GM19043 (cell line): ENCODE measurements at regions not wholly inside any gene's neighbourhood (a gene's known extent, or its start where the extent isn't known, plus 50 kb on each side); places are given as distances from the start of the nearest gene placed in this dataset.
"Not testable (repeated sequence)": the region's sequence is repeated elsewhere in the genome, so short reads cannot be mapped to it uniquely, and the experiment has no call there.

Experiments
- ATAC-seq: cut with Tn5 transposase; IDR thresholded peaks from one replicate; pipeline ENCODE4 v1.9.1; 2021; ENCODE audit warnings: low read depth; ENCODE audit not compliant: unreplicated experiment

GRCh38 chr1:233722212-233722979 is 108.5 kb downstream of the KCNK1 start:
- ATAC-seq: no peak

DNA sequence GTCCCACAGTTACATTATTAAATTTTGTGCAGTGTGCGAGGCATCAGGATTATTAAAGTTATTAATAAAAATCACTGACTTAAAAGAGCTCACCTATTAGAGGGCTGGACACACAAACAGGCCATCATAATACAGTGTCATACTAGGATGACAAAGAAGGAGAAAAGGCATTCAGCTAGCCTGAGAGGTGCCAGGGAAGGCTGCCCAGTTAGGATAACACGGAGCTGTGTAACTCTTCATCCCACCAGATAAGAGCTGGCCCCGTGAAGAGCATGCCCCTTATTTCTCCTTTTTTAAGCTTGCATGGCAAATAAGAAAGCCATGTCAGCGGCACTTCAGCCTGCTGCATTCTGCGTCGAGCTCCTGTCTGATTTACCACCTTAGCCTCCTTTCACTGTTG is 109.5 kb downstream of the KCNK1 start:
- no peak for ATAC-seq

DNA sequence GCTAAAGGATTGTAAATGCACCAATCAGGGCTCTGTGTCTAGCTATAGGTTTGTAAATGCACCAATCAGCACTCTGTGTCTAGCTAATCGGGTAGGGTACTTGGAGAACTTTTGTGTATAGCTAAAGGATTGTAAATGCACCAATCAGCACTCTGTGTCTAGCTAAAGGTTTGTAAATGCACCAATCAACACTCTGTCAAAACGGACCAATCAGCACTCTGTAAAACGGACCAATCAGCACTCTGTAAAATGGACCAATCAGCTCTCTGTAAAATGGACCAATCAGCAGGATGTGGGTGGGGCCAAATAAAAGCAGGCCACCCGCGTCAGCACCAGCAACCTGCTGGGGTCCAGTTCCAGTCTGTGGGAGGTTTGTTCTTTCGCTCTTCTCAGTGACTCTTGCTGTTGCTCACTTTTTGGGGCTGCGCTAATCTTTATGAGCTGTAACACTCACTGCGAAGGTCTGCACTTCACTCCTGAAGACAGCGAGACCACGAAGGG is 110.3 kb downstream of the KCNK1 start:
- not testable (repeated sequence) for ATAC-seq

- no peak for ATAC-seq
These were observed 111.5 kb downstream of the KCNK1 start for GRCh38 chr1:233725423-233725822.

- no peak for ATAC-seq
These were observed 114.8 kb downstream of the KCNK1 start for GRCh38 chr1:233728721-233729120.

DNA sequence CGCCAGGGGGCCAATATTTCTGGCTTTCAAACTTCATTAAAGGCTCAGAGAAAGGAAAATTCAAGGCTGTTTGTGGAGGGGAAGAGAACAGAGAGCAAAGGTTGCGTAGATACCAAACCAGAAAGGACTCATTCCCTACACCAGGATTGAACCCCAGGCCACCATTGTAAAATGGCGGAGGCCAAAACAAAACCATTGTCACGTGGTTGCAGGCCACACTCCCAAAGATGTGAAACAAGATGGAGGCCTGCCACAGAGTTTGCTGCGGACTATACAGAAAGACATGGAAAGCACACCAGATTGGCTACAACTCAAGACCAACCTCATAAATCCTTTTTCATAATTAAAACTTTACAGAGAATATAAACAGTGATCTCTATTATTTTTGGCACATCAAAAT is 116.5 kb downstream of the KCNK1 start:
- no peak for ATAC-seq

GRCh38 chr1:233730809-233731208 is 116.9 kb downstream of the KCNK1 start:
- ATAC-seq: no peak

- ATAC-seq: no peak
These were observed 118.3 kb downstream of the KCNK1 start for GRCh38 chr1:233732206-233732605.

GRCh38 chr1:233734456-233734855 is 120.5 kb downstream of the KCNK1 start:
- no peak for ATAC-seq

DNA sequence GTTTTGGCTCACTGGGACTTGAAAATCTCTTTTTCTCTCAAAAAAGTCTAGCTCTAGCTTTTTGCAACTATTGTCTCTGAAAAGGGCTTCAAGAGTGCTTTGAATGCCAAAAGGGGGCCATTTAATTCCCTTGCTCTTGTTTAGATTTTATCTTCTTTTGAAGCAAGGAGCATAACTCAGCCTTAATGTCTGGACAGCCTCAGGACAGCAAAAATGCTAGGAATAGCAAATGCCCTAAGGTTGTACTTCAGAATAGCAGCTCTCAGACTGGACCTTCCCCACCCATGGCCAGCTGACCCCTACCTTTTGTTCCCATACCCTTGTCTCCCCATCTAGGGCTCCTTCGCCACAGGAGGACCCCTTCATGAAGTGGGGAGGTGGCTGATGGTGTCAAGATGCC is 121.4 kb downstream of the KCNK1 start:
- ATAC-seq: no peak

GRCh38 chr1:233735847-233736246 is 121.9 kb downstream of the KCNK1 start:
- ATAC-seq: no peak

DNA sequence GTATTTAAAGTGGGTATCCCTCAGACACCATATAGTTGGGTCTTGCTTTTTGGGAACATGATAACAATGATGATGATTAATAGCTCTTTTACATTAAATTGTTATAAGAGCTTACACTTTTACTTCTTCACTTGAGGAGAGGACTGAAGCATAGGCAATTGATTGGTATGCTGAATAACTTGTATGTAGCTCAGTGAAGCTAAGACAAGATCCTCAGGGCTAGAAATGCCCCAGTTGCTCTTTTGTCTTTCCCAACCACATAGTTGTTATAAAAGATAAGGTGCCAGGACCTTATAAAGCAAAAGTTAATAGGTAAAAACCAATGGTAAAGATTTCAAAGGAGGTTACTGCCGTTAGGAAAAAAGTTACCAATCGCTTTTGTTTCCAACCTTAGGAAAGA is 123.4 kb downstream of the KCNK1 start:
- ATAC-seq: no peak

- no peak for ATAC-seq
These were observed 124.5 kb downstream of the KCNK1 start for GRCh38 chr1:233738396-233738795.

DNA sequence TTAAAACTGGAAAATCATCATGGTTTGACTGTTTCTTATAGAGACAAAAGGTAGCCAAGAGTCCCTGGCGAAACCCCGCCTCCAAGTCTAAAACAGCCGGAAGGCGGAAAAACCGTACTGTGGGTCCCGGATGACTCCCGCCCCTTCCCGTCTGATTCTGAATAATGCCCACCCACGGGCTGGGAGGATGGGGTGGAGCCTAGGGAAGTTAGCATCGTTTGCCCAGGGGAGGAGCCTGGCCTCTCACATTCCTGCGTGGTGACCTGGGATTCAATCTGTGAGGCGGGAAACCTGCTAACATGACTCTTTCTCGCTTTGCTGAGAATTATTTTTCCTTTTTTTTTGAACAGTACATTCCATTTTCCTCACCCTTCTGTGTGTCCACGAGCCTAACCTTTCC is 124.9 kb downstream of the KCNK1 start:
- ATAC-seq: no peak

DNA sequence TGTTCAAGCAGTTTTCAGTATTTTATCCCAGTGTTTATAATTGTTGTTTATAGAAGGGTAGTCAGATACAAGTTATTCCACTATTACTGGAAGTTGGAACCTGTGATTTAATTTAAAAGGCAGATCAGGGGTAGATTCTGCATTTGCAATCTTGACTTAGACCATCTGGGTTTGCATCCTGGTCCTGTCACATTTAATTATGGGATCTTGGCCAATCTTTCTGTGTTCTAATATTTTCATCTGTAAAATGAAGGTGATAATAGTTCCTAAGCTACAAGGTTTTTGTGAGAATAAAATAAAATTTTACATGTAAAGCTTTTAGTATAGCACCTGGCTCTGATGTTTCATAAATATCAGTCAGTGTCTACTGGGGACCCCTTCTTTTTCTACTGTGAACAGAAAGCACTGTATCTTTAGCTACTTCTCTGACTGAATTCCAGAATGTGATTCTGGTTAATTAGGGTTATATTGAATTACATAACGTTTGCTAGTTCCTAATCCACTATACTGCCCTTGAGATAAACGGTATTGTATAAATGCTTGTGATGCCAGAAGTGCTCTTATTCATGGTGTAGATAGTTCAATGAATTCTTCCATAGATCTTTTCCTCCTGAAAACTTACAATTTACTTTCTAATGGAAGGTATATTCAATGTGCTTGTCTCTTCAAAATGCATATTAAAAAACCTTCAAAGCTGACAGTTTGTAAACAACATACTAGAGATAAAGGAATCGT is 131.0 kb downstream of the KCNK1 start:
- no peak for ATAC-seq

GRCh38 chr1:233750139-233750538 is 136.2 kb downstream of the KCNK1 start:
- ATAC-seq: no peak

- ATAC-seq: no peak
These were observed 144.8 kb upstream of the SLC35F3 start for GRCh38 chr1:233759665-233760064.

DNA sequence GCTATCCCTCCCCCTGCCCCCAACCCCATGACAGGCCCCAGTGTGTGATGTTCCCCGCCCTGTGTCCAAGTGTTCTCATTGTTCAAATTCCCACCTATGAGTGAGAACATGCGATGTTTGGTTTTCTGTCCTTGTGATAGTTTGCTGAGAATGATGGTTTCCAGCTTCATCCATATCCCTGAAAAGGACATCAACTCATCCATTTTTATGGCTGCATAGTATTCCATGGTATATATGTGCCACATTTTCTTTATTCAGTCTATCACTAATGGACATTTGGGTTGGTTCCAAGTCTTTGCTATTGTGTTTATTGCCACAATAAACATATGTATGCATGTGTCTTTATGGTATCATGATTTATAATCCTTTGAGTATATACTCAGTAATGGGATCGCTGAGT is 140.2 kb upstream of the SLC35F3 start:
- ATAC-seq: not testable (repeated sequence)

DNA sequence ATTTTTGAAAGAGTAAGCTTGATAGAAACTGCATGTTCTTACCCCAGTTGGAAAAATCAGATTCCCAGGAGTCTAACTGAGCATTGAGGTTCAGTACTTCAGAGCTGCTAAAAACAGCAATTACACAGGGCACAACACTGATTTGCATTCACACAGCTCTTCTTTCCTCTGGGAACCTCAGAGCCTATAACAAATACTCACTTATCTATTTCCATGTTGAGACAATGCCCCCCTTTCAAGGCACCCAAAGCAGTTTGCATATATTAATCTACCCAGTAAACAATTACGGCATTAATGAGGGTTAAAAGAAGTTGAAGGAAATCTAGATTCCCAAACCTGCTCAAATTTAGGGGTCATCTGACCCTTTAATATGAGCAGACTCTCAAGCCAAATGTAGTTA is 126.9 kb upstream of the SLC35F3 start:
- no peak for ATAC-seq

- ATAC-seq: no peak
These were observed 124.4 kb upstream of the SLC35F3 start for GRCh38 chr1:233780049-233780448.

- no peak for ATAC-seq
These were observed 121.4 kb upstream of the SLC35F3 start for GRCh38 chr1:233782937-233783586.
